HepG2 (cell line): ENCODE measurements at regions not wholly inside any gene's neighbourhood (a gene's known extent, or its start where the extent isn't known, plus 50 kb on each side); places are given as distances from the start of the nearest gene placed in this dataset.

Experiments used
- ATAC-seq: fragments of 200-7000 bp; cut with Tn5 transposase; 3 replicates; pipeline ENCODE4 v1.9.1; 2020; ENCODE audit warnings: mild to moderate bottlenecking, moderate library complexity
- BruUV-seq: library from RNA; stranded (reverse); fragments of 400-500 nt; replicated peaks from 2 replicates; lab custom pipeline; 2021; lab: Mats Ljungman, UMichigan
- CTCF ChIA-PET: fragments of 300-600 bp; formaldehyde crosslinking; extraction: SDS; loops from one replicate; lab custom pipeline; 2021; ENCODE audit warnings: low total read pairs, inconsistent platforms, low intra/inter-chr PET ratio; lab: Yijun Ruan, JAX
- POLR2A ChIA-PET: fragments of 350-600 bp; sonication (Branson Sonifier 250); formaldehyde crosslinking; loops from one replicate; lab custom pipeline; 2020; ENCODE audit warnings: antibody characterized with exemption, inconsistent platforms; lab: Yijun Ruan, JAX
- DNase-seq: peaks from one replicate; pipeline ENCODE4 v3.0.0-alpha.2; 2015; ENCODE audit warnings: low spot score
- FAIRE-seq: peaks from 3 replicates; lab custom pipeline; 2011; peaks lifted over from hg19 to GRCh38; lab: Jason Lieb, UNC
- H2AFZ ChIP-seq: one replicate; pipeline ENCODE4 v1.6.1; 2011; ENCODE audit warnings: low read length, inconsistent platforms
- H3K27ac ChIP-seq: fragments of 300-600 bp; 3 replicates; pipeline ENCODE4 v1.8.0; 2011; ENCODE audit warnings: mixed run types, mild to moderate bottlenecking, mixed read lengths, low read length, inconsistent platforms; ENCODE audit not compliant: insufficient read depth; ENCODE audit errors: extremely low read length
- H3K27me3 ChIP-seq, 2 experiments: fragments of 200-600 bp in 1 of 2; 2 replicates in 1 of 2; 3 replicates in 1 of 2; pipeline versions ENCODE4 v1.6.0 to v1.8.0; 2011; ENCODE audit warnings: low read length in 2 of 2, mild to moderate bottlenecking in 2 of 2, moderate library complexity in 2 of 2, inconsistent platforms in 1 of 2; ENCODE audit not compliant: insufficient read depth in 2 of 2, control insufficient read depth in 1 of 2
- H3K36me3 ChIP-seq, 2 experiments: fragments of 200-600 bp in 1 of 2; replicated peaks in 1 of 2; 2 replicates in 1 of 2; 3 replicates in 1 of 2; pipeline versions ENCODE4 v1.5.1 to v1.8.0; 2011; ENCODE audit warnings: low read length in 2 of 2, inconsistent platforms in 1 of 2; ENCODE audit not compliant: insufficient read depth in 2 of 2, control insufficient read depth in 1 of 2
- H3K4me1 ChIP-seq: 2 replicates; pipeline ENCODE4 v1.5.1; 2012; ENCODE audit warnings: low read length, inconsistent platforms; ENCODE audit not compliant: insufficient read depth
- H3K4me2 ChIP-seq: 2 replicates; pipeline ENCODE4 v1.6.0; 2011; ENCODE audit warnings: low read depth, low read length, inconsistent platforms
- H3K4me3 ChIP-seq, 3 experiments: fragments of 200-600 bp in 1 of 3; sonication (generic), shearing (Covaris generic) in 1 of 3; replicated peaks in 1 of 3; 2 replicates each; pipeline ENCODE4 v1.5.1; 2011 to 2016; ENCODE audit warnings: low read length in 3 of 3, inconsistent platforms in 2 of 3, low read depth in 2 of 3, mild to moderate bottlenecking in 2 of 3, control low read depth in 1 of 3, mixed read lengths in 1 of 3; ENCODE audit not compliant: insufficient read depth in 1 of 3
- H3K79me2 ChIP-seq: one replicate; pipeline ENCODE4 v1.6.1; 2011; ENCODE audit warnings: low read length, inconsistent platforms; ENCODE audit not compliant: insufficient read depth
- H3K9ac ChIP-seq: 2 replicates; pipeline ENCODE4 v1.6.0; 2011; ENCODE audit warnings: mild to moderate bottlenecking, low read depth, low read length, inconsistent platforms; ENCODE audit not compliant: insufficient read depth
- H3K9me3 ChIP-seq: 2 replicates; pipeline ENCODE4 v1.5.1; 2012; ENCODE audit warnings: mild to moderate bottlenecking, low read length
- H4K20me1 ChIP-seq: 2 replicates; pipeline ENCODE4 v1.6.0; 2011; ENCODE audit warnings: inconsistent platforms, mild to moderate bottlenecking, low read length, moderate library complexity; ENCODE audit not compliant: insufficient read depth
- EZH2 ChIP-seq: conservative IDR thresholded peaks from 2 replicates; pipeline ENCODE4 v1.6.1; 2012; ENCODE audit warnings: mild to moderate bottlenecking, low read depth, low read length, moderate library complexity
- ZFX ChIP-seq: sonication (generic); formaldehyde crosslinking; IDR thresholded peaks from 2 replicates; pipeline ENCODE4 v1.4.0; 2020; ENCODE audit warnings: mild to moderate bottlenecking, low read depth, missing genetic modification reagents, moderate library complexity
- ZSCAN25 ChIP-seq: sonication (generic); formaldehyde crosslinking; IDR thresholded peaks from 2 replicates; pipeline ENCODE4 v1.8.0; 2022; ENCODE audit warnings: mild to moderate bottlenecking, missing genetic modification reagents
- in situ Hi-C: cut with HindIII; loops from 2 replicates; pipeline ENCODE4 v1.10.0; 2017; ENCODE audit warnings: low pct_unique_long_range_greater_than_20kb; ENCODE audit not compliant: extremely low pct_ligation_motif_present
- intact Hi-C: fragments of 100-400 bp; cut with micrococcal nuclease; formaldehyde crosslinking; loops from one replicate; pipeline ENCODE4 v1.10.0; 2022; ENCODE audit not compliant: unreplicated experiment
- TF ChIP-seq, protein P1 (sequence below): sonication (generic); formaldehyde crosslinking; IDR thresholded peaks from 2 replicates; pipeline ENCODE4; 2020; ENCODE audit warnings: missing genetic modification reagents, mild to moderate bottlenecking, borderline replicate concordance
- TF ChIP-seq, protein P2 (sequence below): sonication (generic); formaldehyde crosslinking; IDR thresholded peaks from 2 replicates; pipeline ENCODE4 v1.4.0; 2020; ENCODE audit warnings: missing genetic modification reagents
- TF ChIP-seq, protein P3 (sequence below): IDR thresholded peaks from 2 replicates; pipeline ENCODE4 v1.6.1; 2016; ENCODE audit warnings: low read depth, missing genetic modification reagents, missing compliant biosample characterization
- TF ChIP-seq, protein P4 (sequence below): sonication (generic); formaldehyde crosslinking; IDR thresholded peaks from 2 replicates; pipeline ENCODE4 v1.5.0; 2020; ENCODE audit warnings: mild to moderate bottlenecking, missing genetic modification reagents
- TF ChIP-seq, protein P5 (sequence below), 2 experiments: sonication (generic) in 1 of 2; formaldehyde crosslinking in 1 of 2; IDR thresholded peaks; 2 replicates each; pipeline versions ENCODE4 v1.5.1 to v1.6.1; 2011 to 2020; ENCODE audit warnings: borderline replicate concordance in 1 of 2, low read depth in 1 of 2, low read length in 1 of 2, mild to moderate bottlenecking in 1 of 2, missing genetic modification reagents in 1 of 2, moderate library complexity in 1 of 2

DNA sequence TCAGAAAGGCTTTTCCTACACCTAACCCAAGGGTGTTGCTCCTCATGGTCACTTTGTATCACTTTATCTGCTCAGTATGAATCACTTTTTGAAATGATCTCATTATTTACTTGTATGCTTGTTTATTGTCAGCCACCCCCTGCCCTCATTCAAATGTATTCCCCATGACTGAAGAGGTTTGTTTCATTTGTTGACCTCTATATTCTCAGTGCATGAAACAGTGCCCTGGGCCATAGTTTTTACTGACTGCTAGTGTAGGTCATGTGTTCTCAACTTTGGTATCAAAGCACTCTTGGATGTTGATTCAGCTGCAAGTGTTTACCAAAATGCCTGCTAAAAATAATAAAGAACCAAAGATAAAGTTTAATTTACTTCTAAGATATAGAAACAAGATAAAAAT, 381.7 kb upstream of the ARPP21 start:
- FAIRE-seq (no peak), DNase-seq (no peak), ATAC-seq (no peak)
- no peaks in the 10 kb centered on the region for H3K79me2 ChIP-seq
- no peak overlapping the region for H3K27ac ChIP-seq
- H3K9me3 ChIP-seq, result peaks cover 35% of the 10 kb centered on the region
- in situ Hi-C loops, result no loop called here
- ChIA-PET CTCF (no interaction called here), POLR2A (no interaction called here)
- H3K9ac ChIP-seq, result no peak overlapping the region
- H3K4me3 ChIP-seq, result no peak overlapping the region
- no TSS peak for BruUV-seq
- H2AFZ ChIP-seq, result no peak overlapping the region
- H3K27me3 ChIP-seq, result no peaks in the 10 kb centered on the region
- H3K36me3 ChIP-seq, result no peaks in the 10 kb centered on the region
- no peaks in the 10 kb centered on the region for H3K4me1 ChIP-seq
- no peak overlapping the region for H3K4me2 ChIP-seq
- H4K20me1 ChIP-seq, result no peaks in the 10 kb centered on the region
- intact Hi-C loops, result no loop called here
- TF ChIP-seq ZFX (CRISPR knock-in tag) (no peak), ZSCAN25 (CRISPR knock-in tag) (no peak), EZH2 (no peak)
- TF ChIP-seq, protein P1, sequence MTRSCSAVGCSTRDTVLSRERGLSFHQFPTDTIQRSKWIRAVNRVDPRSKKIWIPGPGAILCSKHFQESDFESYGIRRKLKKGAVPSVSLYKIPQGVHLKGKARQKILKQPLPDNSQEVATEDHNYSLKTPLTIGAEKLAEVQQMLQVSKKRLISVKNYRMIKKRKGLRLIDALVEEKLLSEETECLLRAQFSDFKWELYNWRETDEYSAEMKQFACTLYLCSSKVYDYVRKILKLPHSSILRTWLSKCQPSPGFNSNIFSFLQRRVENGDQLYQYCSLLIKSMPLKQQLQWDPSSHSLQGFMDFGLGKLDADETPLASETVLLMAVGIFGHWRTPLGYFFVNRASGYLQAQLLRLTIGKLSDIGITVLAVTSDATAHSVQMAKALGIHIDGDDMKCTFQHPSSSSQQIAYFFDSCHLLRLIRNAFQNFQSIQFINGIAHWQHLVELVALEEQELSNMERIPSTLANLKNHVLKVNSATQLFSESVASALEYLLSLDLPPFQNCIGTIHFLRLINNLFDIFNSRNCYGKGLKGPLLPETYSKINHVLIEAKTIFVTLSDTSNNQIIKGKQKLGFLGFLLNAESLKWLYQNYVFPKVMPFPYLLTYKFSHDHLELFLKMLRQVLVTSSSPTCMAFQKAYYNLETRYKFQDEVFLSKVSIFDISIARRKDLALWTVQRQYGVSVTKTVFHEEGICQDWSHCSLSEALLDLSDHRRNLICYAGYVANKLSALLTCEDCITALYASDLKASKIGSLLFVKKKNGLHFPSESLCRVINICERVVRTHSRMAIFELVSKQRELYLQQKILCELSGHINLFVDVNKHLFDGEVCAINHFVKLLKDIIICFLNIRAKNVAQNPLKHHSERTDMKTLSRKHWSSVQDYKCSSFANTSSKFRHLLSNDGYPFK, result no peak
- TF ChIP-seq, protein P2, sequence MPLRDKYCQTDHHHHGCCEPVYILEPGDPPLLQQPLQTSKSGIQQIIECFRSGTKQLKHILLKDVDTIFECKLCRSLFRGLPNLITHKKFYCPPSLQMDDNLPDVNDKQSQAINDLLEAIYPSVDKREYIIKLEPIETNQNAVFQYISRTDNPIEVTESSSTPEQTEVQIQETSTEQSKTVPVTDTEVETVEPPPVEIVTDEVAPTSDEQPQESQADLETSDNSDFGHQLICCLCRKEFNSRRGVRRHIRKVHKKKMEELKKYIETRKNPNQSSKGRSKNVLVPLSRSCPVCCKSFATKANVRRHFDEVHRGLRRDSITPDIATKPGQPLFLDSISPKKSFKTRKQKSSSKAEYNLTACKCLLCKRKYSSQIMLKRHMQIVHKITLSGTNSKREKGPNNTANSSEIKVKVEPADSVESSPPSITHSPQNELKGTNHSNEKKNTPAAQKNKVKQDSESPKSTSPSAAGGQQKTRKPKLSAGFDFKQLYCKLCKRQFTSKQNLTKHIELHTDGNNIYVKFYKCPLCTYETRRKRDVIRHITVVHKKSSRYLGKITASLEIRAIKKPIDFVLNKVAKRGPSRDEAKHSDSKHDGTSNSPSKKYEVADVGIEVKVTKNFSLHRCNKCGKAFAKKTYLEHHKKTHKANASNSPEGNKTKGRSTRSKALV (CRISPR knock-in tag), result no peak
- TF ChIP-seq, protein P3, sequence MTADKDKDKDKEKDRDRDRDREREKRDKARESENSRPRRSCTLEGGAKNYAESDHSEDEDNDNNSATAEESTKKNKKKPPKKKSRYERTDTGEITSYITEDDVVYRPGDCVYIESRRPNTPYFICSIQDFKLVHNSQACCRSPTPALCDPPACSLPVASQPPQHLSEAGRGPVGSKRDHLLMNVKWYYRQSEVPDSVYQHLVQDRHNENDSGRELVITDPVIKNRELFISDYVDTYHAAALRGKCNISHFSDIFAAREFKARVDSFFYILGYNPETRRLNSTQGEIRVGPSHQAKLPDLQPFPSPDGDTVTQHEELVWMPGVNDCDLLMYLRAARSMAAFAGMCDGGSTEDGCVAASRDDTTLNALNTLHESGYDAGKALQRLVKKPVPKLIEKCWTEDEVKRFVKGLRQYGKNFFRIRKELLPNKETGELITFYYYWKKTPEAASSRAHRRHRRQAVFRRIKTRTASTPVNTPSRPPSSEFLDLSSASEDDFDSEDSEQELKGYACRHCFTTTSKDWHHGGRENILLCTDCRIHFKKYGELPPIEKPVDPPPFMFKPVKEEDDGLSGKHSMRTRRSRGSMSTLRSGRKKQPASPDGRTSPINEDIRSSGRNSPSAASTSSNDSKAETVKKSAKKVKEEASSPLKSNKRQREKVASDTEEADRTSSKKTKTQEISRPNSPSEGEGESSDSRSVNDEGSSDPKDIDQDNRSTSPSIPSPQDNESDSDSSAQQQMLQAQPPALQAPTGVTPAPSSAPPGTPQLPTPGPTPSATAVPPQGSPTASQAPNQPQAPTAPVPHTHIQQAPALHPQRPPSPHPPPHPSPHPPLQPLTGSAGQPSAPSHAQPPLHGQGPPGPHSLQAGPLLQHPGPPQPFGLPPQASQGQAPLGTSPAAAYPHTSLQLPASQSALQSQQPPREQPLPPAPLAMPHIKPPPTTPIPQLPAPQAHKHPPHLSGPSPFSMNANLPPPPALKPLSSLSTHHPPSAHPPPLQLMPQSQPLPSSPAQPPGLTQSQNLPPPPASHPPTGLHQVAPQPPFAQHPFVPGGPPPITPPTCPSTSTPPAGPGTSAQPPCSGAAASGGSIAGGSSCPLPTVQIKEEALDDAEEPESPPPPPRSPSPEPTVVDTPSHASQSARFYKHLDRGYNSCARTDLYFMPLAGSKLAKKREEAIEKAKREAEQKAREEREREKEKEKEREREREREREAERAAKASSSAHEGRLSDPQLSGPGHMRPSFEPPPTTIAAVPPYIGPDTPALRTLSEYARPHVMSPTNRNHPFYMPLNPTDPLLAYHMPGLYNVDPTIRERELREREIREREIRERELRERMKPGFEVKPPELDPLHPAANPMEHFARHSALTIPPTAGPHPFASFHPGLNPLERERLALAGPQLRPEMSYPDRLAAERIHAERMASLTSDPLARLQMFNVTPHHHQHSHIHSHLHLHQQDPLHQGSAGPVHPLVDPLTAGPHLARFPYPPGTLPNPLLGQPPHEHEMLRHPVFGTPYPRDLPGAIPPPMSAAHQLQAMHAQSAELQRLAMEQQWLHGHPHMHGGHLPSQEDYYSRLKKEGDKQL (CRISPR knock-in tag), result no peak
- TF ChIP-seq, protein P4, sequence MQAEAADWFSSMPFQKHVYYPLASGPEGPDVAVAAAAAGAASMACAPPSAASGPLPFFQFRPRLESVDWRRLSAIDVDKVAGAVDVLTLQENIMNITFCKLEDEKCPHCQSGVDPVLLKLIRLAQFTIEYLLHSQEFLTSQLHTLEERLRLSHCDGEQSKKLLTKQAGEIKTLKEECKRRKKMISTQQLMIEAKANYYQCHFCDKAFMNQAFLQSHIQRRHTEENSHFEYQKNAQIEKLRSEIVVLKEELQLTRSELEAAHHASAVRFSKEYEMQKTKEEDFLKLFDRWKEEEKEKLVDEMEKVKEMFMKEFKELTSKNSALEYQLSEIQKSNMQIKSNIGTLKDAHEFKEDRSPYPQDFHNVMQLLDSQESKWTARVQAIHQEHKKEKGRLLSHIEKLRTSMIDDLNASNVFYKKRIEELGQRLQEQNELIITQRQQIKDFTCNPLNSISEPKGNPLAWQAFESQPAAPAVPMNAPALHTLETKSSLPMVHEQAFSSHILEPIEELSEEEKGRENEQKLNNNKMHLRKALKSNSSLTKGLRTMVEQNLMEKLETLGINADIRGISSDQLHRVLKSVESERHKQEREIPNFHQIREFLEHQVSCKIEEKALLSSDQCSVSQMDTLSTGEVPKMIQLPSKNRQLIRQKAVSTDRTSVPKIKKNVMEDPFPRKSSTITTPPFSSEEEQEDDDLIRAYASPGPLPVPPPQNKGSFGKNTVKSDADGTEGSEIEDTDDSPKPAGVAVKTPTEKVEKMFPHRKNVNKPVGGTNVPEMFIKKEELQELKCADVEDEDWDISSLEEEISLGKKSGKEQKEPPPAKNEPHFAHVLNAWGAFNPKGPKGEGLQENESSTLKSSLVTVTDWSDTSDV (CRISPR knock-in tag), result no peak
- TF ChIP-seq, protein P5, sequence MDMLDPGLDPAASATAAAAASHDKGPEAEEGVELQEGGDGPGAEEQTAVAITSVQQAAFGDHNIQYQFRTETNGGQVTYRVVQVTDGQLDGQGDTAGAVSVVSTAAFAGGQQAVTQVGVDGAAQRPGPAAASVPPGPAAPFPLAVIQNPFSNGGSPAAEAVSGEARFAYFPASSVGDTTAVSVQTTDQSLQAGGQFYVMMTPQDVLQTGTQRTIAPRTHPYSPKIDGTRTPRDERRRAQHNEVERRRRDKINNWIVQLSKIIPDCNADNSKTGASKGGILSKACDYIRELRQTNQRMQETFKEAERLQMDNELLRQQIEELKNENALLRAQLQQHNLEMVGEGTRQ (IDR thresholded peaks at IDR 0.05; ENCODE audit: low read depth, low read length), result no peak
- TF ChIP-seq, protein P5 (CRISPR knock-in tag; IDR thresholded peaks at IDR 0.05; ENCODE audit: borderline replicate concordance), result no peak
